Panc1 (cell line): ENCODE measurements at regions not wholly inside any gene's neighbourhood (a gene's known extent, or its start where the extent isn't known, plus 50 kb on each side); places are given as distances from the start of the nearest gene placed in this dataset.

Experiments
- ATAC-seq: fragments of 200-7000 bp; cut with Tn5 transposase; 2 replicates; pipeline ENCODE4 v1.9.1; 2020; ENCODE audit warnings: mild to moderate bottlenecking, moderate library complexity
- BruUV-seq: library from RNA; stranded (reverse); fragments of 400-500 nt; replicated peaks from 2 replicates; lab custom pipeline; 2021; lab: Mats Ljungman, UMichigan
- CTCF ChIA-PET: fragments of 300-600 bp; sonication (Branson Sonifier 250); formaldehyde crosslinking; loops from one replicate; lab custom pipeline; 2022; ENCODE audit warnings: antibody characterized with exemption; lab: Charles Lee
- POLR2A ChIA-PET: fragments of 300-600 bp; sonication (Branson Sonifier 250); formaldehyde crosslinking; loops from one replicate; lab custom pipeline; 2022; ENCODE audit warnings: antibody characterized with exemption; lab: Charles Lee
- DNase-seq: peaks from one replicate; pipeline ENCODE4 v3.0.0-alpha.2; 2010; ENCODE audit warnings: low read depth, low spot score
- H3K27ac ChIP-seq: 2 replicates; pipeline ENCODE4 v1.5.1; 2011; ENCODE audit warnings: mild to moderate bottlenecking, low read length, inconsistent platforms
- H3K27me3 ChIP-seq: fragments of 200-500 bp; sonication (Bioruptor generic); 2 replicates; pipeline ENCODE4 v1.6.0; 2014; ENCODE audit warnings: low read length, inconsistent platforms; ENCODE audit not compliant: control insufficient read depth, insufficient read depth
- H3K36me3 ChIP-seq: fragments of 200-500 bp; sonication (Bioruptor generic); 2 replicates; pipeline ENCODE4 v1.5.1; 2014; ENCODE audit warnings: inconsistent platforms, mild to moderate bottlenecking, low read length, moderate library complexity; ENCODE audit not compliant: control insufficient read depth, insufficient read depth
- H3K4me1 ChIP-seq: 2 replicates; pipeline ENCODE4 v1.5.1; 2011; ENCODE audit warnings: inconsistent platforms, mild to moderate bottlenecking, low read length, moderate library complexity; ENCODE audit not compliant: control insufficient read depth, insufficient read depth
- H3K4me3 ChIP-seq, 2 experiments: 2 replicates each; pipeline ENCODE4 v1.5.1; 2011 to 2012; ENCODE audit warnings: low read depth in 2 of 2, low read length in 2 of 2, mild to moderate bottlenecking in 2 of 2, inconsistent platforms in 1 of 2, moderate library complexity in 1 of 2
- H3K9me3 ChIP-seq: fragments of 200-500 bp; sonication (Bioruptor generic); 2 replicates; pipeline ENCODE4 v1.5.1; 2014; ENCODE audit warnings: low read depth, mild to moderate bottlenecking, inconsistent platforms, low read length, moderate library complexity; ENCODE audit not compliant: control insufficient read depth, insufficient read depth
- POLR2AphosphoS5 ChIP-seq: IDR thresholded peaks from 2 replicates; pipeline ENCODE4 v1.6.1; 2012; ENCODE audit warnings: mild to moderate bottlenecking, low read depth, low read length, moderate library complexity
- REST ChIP-seq, 2 experiments: IDR thresholded peaks; 2 replicates each; pipeline ENCODE4 v1.6.1; 2011 to 2012; ENCODE audit warnings: low read depth in 2 of 2, control low read depth in 1 of 2, low read length in 1 of 2, mild to moderate bottlenecking in 1 of 2, moderate library complexity in 1 of 2; ENCODE audit not compliant: insufficient read depth in 1 of 2
- SIN3A ChIP-seq: IDR thresholded peaks from 2 replicates; pipeline ENCODE4 v1.6.1; 2012; ENCODE audit warnings: low read depth, mild to moderate bottlenecking, low read length, moderate library complexity, borderline replicate concordance; ENCODE audit not compliant: insufficient read depth
- TCF7L2 ChIP-seq: IDR thresholded peaks from 2 replicates; pipeline ENCODE4 v1.6.1; 2011; ENCODE audit warnings: mild to moderate bottlenecking, low read depth, low read length, inconsistent platforms
- in situ Hi-C: cut with HindIII; loops from 2 replicates; pipeline ENCODE4 v1.10.0; 2016; ENCODE audit warnings: low sequenced_read_pairs, low pct_unique_long_range_greater_than_20kb
- intact Hi-C: fragments of 100-400 bp; cut with micrococcal nuclease; formaldehyde crosslinking; loops from one replicate; pipeline ENCODE4 v1.10.0; 2022; ENCODE audit not compliant: unreplicated experiment
- TF ChIP-seq, protein P1 (sequence below): fragments of 450-650 bp; IDR thresholded peaks from 2 replicates; pipeline ENCODE4 v1.5.1; 2017; ENCODE audit warnings: mild to moderate bottlenecking

DNA sequence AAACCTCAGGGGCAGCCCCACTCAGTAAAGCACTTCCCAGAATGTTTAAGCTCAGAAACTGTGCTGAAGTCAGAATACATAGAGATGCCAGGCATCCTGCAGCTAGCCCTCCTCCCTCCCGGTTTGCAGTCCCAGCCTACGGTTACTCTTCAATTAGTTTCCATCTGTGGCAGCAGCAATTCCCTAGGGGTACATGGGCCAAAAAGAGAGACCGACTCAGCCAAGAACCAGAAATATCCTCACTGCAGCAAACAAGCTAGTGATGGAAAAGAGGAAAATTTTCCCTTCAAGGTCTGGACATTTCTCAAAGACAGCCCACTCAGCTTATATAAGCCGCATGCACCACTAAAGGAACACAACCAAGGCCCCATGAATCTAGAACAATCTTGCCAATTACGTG, 89.1 kb upstream of the PPP2R2B start:
- no peak for DNase-seq
- CTCF ChIA-PET = no interaction called here
- no peaks in the 10 kb centered on the region; the same call in 1 of the 2 replicates for H3K36me3 ChIP-seq
- in situ Hi-C loops = no loop called here
- no peak overlapping the region for H3K4me3 ChIP-seq
- H3K27ac ChIP-seq = no peak overlapping the region
- no peaks in the 10 kb centered on the region for H3K27me3 ChIP-seq
- H3K4me1 ChIP-seq = no peaks in the 10 kb centered on the region
- no TSS peak for BruUV-seq
- intact Hi-C loops = loop anchor here (2.0 to 5.0 kb wide), 3 partner anchors 221 to 433 kb away; no protein-coding TSS in a partner anchor
- TF ChIP-seq TCF7L2 (no peak), SIN3A (no peak), POLR2AphosphoS5 (no peak), REST (IDR thresholded peaks at IDR 0.05; ENCODE audit: insufficient read depth in 1 of 2, low read depth in 2 of 2, low read length in 1 of 2) (no peak)
- TF ChIP-seq, protein P1, sequence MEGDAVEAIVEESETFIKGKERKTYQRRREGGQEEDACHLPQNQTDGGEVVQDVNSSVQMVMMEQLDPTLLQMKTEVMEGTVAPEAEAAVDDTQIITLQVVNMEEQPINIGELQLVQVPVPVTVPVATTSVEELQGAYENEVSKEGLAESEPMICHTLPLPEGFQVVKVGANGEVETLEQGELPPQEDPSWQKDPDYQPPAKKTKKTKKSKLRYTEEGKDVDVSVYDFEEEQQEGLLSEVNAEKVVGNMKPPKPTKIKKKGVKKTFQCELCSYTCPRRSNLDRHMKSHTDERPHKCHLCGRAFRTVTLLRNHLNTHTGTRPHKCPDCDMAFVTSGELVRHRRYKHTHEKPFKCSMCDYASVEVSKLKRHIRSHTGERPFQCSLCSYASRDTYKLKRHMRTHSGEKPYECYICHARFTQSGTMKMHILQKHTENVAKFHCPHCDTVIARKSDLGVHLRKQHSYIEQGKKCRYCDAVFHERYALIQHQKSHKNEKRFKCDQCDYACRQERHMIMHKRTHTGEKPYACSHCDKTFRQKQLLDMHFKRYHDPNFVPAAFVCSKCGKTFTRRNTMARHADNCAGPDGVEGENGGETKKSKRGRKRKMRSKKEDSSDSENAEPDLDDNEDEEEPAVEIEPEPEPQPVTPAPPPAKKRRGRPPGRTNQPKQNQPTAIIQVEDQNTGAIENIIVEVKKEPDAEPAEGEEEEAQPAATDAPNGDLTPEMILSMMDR = no peak
- no peaks in the 10 kb centered on the region for H3K9me3 ChIP-seq
- POLR2A ChIA-PET = no interaction called here
- no peak for ATAC-seq

- no TSS peak for BruUV-seq
- TF ChIP-seq REST (IDR thresholded peaks at IDR 0.05; ENCODE audit: insufficient read depth in 1 of 2, low read depth in 2 of 2, low read length in 1 of 2) (no peak), POLR2AphosphoS5 (no peak), SIN3A (no peak), TCF7L2 (no peak)
- TF ChIP-seq, protein P1 = no peak
- CTCF ChIA-PET = no interaction called here
- POLR2A ChIA-PET = no interaction called here
- intact Hi-C loops (no loop called here), in situ Hi-C loops (no loop called here)
- Histone ChIP-seq H3K36me3 (no peaks in the 10 kb centered on the region; the same call in 1 of the 2 replicates), H3K4me3 (no peak overlapping the region), H3K9me3 (no peaks in the 10 kb centered on the region), H3K27me3 (no peaks in the 10 kb centered on the region), H3K27ac (no peak overlapping the region), H3K4me1 (no peaks in the 10 kb centered on the region)
- DNase-seq (no peak), ATAC-seq (no peak)
Observed at GRCh38 chr5:146971401-146971800, 92.8 kb upstream of the PPP2R2B start.
